ENCODE measurements at regions not wholly inside any gene's neighbourhood (a gene's known extent, or its start where the extent isn't known, plus 50 kb on each side); places are given as distances from the start of the nearest gene placed in this dataset.

DNA sequence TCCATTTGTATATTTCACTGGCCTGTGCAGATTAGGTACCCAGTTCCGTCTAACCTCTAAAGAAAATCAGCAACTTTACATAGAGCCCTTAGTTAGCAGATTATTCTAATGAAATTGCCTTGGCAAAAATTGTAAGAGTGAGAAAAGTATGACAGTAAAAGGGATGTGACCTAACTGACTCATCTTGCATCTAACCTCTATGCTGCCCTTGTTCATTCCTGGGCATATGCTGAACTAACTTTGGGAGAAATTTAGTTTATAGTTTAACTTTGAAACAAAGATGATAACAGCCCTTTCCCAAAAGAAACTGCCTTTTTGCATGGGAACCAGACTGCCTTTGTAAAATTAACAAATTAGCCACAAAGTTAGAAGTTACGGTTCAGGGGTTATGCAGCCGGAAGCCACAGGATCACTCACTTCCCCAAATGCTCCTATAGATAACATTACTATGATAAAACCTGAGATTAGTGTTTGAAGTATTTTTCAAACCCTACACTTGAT is 839.8 kb upstream of the ALCAM start (continued):
- TF ChIP-seq ZNF622 (IDR thresholded peaks at IDR 0.05) = no peak
- peak; percentile 77 for TF ChIP-seq JUNB (IDR thresholded peaks at IDR 0.05)
- TF ChIP-seq SPI1 (IDR thresholded peaks at IDR 0.05; ENCODE audit: borderline replicate concordance, insufficient read depth, low read depth, low read length) = peak; percentile 95
- peak; percentile 77 for TF ChIP-seq ZNF217 (IDR thresholded peaks at IDR 0.05)
- peak; percentile 46; the same call in 1 of the 2 replicates for TF ChIP-seq CBX5 (IDR thresholded peaks at IDR 0.05; ENCODE audit: low read depth)
- TF ChIP-seq BCL11A (IDR thresholded peaks at IDR 0.05; ENCODE audit: low read depth, low read length) = peak; percentile 69
- TF ChIP-seq MEF2A (IDR thresholded peaks at IDR 0.05; ENCODE audit: insufficient read depth, low read depth, low read length) = peak; percentile 60; the same call in 1 of the 2 replicates

DNA sequence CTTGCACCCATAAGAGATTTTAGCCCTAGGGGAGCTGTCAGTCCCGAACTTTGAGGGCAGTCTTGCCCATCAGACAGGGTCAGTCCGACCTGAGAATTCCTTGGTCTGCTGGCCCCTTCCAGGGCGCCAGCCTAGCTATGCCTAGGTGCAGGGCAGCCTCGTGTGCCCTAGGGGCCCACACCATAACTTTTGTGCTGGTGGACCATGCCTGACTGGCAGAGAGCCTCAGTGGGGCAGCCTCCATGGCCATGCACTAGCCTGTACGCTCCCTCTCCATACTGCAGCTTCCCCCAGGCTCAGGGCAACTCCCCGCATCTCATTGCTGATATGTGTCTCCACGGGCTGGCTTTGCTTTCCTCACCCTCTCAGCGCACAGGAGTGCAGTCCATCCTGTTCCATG is 835.8 kb upstream of the ALCAM start:
- no peak for ATAC-seq
- H3K9ac ChIP-seq (ENCODE audit: control insufficient read depth, insufficient read depth, low read length) = no peak overlapping the region
- intact Hi-C loops (cut with micrococcal nuclease; ENCODE audit: unreplicated experiment) = no loop called here
- BruUV-seq (replicated peaks) = no TSS peak
- H3K79me2 ChIP-seq (ENCODE audit: control insufficient read depth, insufficient read depth, low read length) = no peaks in the 10 kb centered on the region
- no peak overlapping the region for H3K4me3 ChIP-seq
- H2AFZ ChIP-seq (ENCODE audit: control insufficient read depth, low read depth, low read length) = no peak overlapping the region
- H3K27ac ChIP-seq (ENCODE audit: control insufficient read depth, insufficient read depth) = no peak overlapping the region
- H3K4me1 ChIP-seq (ENCODE audit: control insufficient read depth, insufficient read depth, low read length) = peaks cover 12% of the 10 kb centered on the region
- no peaks in the 10 kb centered on the region for H3K27me3 ChIP-seq (replicated peaks in 1 of 2; ENCODE audit: control insufficient read depth in 2 of 2, insufficient read depth in 2 of 2, low read length in 1 of 2)
- in situ Hi-C loops (cut with MboI) = no loop called here
- FAIRE-seq = no peak
- DNase-seq (ENCODE audit: low read depth, low spot score) = no peak
- ChIA-PET POLR2A (no interaction called here), CTCF (no interaction called here), SMC1A (ENCODE audit: uncharacterized antibody, unreplicated experiment) (no interaction called here), RAD21 (ENCODE audit: unreplicated experiment) (no interaction called here)
- H3K9me3 ChIP-seq (replicated peaks; ENCODE audit: control insufficient read depth, insufficient read depth, low read length) = peaks cover 2% of the 10 kb centered on the region; the same call in 2 of the 3 replicates
- H3K36me3 ChIP-seq (ENCODE audit: control insufficient read depth in 2 of 2, insufficient read depth in 2 of 2, low read length in 1 of 2) = no peaks in the 10 kb centered on the region
- WGBS (ENCODE audit: insufficient coverage, insufficient replicate concordance, low lambda C conversion rate, missing lambda C conversion rate) = 81% methylated on average over 8 of the region's 8 CpGs
- H3K4me2 ChIP-seq (ENCODE audit: control insufficient read depth, insufficient read depth) = no peak overlapping the region
- H4K20me1 ChIP-seq (ENCODE audit: control insufficient read depth, insufficient read depth) = no peaks in the 10 kb centered on the region
- TF ChIP-seq, protein P1, sequence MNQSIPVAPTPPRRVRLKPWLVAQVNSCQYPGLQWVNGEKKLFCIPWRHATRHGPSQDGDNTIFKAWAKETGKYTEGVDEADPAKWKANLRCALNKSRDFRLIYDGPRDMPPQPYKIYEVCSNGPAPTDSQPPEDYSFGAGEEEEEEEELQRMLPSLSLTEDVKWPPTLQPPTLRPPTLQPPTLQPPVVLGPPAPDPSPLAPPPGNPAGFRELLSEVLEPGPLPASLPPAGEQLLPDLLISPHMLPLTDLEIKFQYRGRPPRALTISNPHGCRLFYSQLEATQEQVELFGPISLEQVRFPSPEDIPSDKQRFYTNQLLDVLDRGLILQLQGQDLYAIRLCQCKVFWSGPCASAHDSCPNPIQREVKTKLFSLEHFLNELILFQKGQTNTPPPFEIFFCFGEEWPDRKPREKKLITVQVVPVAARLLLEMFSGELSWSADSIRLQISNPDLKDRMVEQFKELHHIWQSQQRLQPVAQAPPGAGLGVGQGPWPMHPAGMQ (IDR thresholded peaks at IDR 0.05; ENCODE audit: borderline replicate concordance) = no peak
- no peak for TF ChIP-seq SMAD5 (IDR thresholded peaks at IDR 0.05; ENCODE audit: low read depth)
- TF ChIP-seq WRNIP1 (IDR thresholded peaks at IDR 0.05; ENCODE audit: borderline replicate concordance, low read depth, low read length) = no peak
- no peak for TF ChIP-seq ZNF384 (IDR thresholded peaks at IDR 0.05; ENCODE audit: borderline replicate concordance, low read depth, low read length)
- TF ChIP-seq, protein P2, sequence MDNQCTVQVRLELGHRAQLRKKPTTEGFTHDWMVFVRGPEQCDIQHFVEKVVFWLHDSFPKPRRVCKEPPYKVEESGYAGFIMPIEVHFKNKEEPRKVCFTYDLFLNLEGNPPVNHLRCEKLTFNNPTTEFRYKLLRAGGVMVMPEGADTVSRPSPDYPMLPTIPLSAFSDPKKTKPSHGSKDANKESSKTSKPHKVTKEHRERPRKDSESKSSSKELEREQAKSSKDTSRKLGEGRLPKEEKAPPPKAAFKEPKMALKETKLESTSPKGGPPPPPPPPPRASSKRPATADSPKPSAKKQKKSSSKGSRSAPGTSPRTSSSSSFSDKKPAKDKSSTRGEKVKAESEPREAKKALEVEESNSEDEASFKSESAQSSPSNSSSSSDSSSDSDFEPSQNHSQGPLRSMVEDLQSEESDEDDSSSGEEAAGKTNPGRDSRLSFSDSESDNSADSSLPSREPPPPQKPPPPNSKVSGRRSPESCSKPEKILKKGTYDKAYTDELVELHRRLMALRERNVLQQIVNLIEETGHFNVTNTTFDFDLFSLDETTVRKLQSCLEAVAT (IDR thresholded peaks at IDR 0.05) = no peak
- TF ChIP-seq, protein P3, sequence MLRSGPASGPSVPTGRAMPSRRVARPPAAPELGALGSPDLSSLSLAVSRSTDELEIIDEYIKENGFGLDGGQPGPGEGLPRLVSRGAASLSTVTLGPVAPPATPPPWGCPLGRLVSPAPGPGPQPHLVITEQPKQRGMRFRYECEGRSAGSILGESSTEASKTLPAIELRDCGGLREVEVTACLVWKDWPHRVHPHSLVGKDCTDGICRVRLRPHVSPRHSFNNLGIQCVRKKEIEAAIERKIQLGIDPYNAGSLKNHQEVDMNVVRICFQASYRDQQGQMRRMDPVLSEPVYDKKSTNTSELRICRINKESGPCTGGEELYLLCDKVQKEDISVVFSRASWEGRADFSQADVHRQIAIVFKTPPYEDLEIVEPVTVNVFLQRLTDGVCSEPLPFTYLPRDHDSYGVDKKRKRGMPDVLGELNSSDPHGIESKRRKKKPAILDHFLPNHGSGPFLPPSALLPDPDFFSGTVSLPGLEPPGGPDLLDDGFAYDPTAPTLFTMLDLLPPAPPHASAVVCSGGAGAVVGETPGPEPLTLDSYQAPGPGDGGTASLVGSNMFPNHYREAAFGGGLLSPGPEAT (IDR thresholded peaks at IDR 0.05; ENCODE audit: low read depth) = no peak
- TF ChIP-seq, protein P4, sequence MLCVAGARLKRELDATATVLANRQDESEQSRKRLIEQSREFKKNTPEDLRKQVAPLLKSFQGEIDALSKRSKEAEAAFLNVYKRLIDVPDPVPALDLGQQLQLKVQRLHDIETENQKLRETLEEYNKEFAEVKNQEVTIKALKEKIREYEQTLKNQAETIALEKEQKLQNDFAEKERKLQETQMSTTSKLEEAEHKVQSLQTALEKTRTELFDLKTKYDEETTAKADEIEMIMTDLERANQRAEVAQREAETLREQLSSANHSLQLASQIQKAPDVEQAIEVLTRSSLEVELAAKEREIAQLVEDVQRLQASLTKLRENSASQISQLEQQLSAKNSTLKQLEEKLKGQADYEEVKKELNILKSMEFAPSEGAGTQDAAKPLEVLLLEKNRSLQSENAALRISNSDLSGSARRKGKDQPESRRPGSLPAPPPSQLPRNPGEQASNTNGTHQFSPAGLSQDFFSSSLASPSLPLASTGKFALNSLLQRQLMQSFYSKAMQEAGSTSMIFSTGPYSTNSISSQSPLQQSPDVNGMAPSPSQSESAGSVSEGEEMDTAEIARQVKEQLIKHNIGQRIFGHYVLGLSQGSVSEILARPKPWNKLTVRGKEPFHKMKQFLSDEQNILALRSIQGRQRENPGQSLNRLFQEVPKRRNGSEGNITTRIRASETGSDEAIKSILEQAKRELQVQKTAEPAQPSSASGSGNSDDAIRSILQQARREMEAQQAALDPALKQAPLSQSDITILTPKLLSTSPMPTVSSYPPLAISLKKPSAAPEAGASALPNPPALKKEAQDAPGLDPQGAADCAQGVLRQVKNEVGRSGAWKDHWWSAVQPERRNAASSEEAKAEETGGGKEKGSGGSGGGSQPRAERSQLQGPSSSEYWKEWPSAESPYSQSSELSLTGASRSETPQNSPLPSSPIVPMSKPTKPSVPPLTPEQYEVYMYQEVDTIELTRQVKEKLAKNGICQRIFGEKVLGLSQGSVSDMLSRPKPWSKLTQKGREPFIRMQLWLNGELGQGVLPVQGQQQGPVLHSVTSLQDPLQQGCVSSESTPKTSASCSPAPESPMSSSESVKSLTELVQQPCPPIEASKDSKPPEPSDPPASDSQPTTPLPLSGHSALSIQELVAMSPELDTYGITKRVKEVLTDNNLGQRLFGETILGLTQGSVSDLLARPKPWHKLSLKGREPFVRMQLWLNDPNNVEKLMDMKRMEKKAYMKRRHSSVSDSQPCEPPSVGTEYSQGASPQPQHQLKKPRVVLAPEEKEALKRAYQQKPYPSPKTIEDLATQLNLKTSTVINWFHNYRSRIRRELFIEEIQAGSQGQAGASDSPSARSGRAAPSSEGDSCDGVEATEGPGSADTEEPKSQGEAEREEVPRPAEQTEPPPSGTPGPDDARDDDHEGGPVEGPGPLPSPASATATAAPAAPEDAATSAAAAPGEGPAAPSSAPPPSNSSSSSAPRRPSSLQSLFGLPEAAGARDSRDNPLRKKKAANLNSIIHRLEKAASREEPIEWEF (IDR thresholded peaks at IDR 0.05; ENCODE audit: insufficient replicate concordance, low read depth, low read length) = no peak
- TF ChIP-seq JUNB (IDR thresholded peaks at IDR 0.05) = no peak
